ENCODE measurements at regions not wholly inside any gene's neighbourhood (a gene's known extent, or its start where the extent isn't known, plus 50 kb on each side); places are given as distances from the start of the nearest gene placed in this dataset.

DNA sequence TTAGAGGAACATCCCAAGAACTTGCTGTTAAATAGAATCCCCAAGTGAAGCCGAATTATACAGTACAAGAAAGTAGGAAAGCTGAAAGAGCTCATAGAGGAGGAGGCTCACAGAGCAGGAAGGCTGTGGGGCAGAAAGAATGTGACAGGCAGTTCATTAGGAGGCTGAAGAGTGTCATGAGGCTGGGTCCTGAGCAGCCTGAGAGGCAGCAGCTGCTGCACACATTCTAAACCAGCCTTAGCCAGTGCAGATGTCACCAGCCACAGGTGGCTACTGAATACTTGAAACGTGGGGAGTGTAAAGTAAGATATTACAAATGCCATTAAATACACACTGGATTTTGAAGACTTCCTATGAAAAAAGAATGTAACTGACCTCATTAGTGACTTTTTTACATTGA, 490.2 kb upstream of the KLHL29 start:
- TF ChIP-seq CTCF (IDR thresholded peaks at IDR 0.05; ENCODE audit: insufficient read depth, low read depth, low read length, missing control alignments): no peak
- no peak for DNase-seq (ENCODE audit: low read depth)
- no peak overlapping the region for H3K4me3 ChIP-seq (ENCODE audit: low read length)

- no peak for TF ChIP-seq CTCF (IDR thresholded peaks at IDR 0.05; ENCODE audit: insufficient read depth, low read depth, low read length, missing control alignments)
- DNase-seq (ENCODE audit: low read depth): no peak
- no peak overlapping the region for H3K4me3 ChIP-seq (ENCODE audit: low read length)
Measured at GRCh38 chr2:22897428-22897827, 487.6 kb upstream of the KLHL29 start.

DNA sequence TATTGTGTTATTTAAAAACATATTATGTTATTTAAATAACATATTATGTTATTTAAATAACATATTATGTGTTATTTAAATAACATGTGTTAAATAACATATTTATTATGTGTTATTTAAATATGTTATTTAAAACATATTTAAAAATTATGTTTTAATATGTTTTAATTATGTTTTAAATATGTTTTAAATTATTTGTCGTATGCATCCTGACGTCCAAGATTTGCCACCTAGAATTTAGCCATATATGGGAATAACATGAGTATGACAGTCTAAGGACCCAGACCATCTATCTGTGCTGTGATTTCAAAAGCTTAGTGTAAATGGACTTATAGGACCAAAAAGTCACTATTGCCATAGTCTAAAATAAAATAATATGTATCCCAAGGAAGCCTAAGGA, 484.3 kb upstream of the KLHL29 start:
- no peak for DNase-seq (ENCODE audit: low read depth)
- no peak for TF ChIP-seq CTCF (IDR thresholded peaks at IDR 0.05; ENCODE audit: insufficient read depth, low read depth, low read length, missing control alignments)
- no peak overlapping the region for H3K4me3 ChIP-seq (ENCODE audit: low read length)

DNA sequence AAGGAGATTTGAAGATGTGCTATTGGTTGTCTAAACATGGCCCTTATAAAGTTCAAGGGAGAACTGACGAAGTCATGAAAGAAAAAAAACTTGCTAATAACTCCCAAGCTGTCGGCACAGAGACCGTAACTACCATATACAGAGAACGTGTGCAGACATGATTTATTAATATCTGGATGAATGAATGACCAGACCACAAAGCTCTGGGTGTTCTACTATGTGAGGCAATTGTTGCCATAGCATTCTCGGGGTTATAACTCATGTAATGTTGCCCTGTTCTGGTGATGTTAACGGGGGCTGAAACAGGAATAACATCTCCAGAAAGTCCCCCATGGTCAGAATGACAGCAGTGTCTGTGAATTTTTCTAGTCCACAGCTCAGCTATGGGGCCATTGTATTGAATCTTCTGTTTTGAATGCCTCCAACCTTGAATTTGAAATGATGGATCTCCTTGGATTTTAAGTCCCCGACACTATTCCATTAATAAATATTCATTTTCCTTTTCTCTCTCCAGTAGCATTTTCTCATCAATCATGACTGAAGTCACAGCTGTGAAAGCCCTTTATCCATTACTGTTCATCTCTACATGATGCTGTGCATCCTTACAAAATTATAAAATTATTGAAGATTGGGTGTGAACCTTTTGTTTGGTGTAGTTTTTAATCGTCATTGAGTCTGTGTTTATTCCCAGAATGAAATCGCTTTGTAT, 483.4 kb upstream of the KLHL29 start:
- no peak overlapping the region for H3K4me3 ChIP-seq (ENCODE audit: low read length)
- TF ChIP-seq CTCF (IDR thresholded peaks at IDR 0.05; ENCODE audit: insufficient read depth, low read depth, low read length, missing control alignments): no peak
- DNase-seq (ENCODE audit: low read depth): peak; percentile 42

DNA sequence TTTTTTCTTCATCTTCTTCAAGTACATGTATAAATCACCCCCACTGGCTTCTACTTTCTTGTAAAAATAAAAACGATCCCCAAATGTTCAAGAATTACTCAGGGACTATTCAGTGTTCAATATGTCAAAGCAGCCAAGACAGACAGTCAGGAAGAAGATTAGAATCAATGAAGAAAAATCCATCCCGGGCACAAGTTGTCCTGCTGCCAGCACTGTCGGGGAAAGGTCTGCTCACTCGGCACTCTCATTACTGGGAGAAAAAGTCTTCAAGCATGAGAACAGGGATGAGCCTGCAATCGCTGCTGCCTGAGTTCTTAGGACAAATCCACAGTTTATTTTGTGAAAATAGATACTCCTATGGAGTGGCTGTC, 482.8 kb upstream of the KLHL29 start:
- DNase-seq (ENCODE audit: low read depth): no peak
- no peak overlapping the region for H3K4me3 ChIP-seq (ENCODE audit: low read length)
- no peak for TF ChIP-seq CTCF (IDR thresholded peaks at IDR 0.05; ENCODE audit: insufficient read depth, low read depth, low read length, missing control alignments)

GRCh38 chr2:22902662-22903165, 482.3 kb upstream of the KLHL29 start:
- no peak overlapping the region for H3K4me3 ChIP-seq (ENCODE audit: low read length)
- no peak for DNase-seq (ENCODE audit: low read depth)
- TF ChIP-seq CTCF (IDR thresholded peaks at IDR 0.05; ENCODE audit: insufficient read depth, low read depth, low read length, missing control alignments): no peak

DNA sequence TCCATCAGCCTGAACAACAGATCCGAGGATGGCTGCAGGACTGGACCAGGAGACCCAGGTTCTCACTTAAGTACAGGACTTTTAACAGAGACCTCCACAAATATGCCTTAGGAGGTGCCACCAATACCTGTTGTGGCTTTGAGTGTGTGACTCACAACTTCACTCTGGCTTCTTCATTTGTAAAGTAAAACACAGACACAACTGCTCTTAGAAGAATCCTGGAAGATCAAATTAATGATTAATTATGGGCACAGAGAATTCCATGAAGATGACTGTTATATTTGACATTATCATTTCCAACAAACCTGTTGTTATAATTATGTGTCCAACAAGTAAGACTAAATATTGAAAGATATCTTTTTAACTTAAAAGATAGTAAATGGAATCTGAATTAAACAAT, 481.4 kb upstream of the KLHL29 start:
- no peak for TF ChIP-seq CTCF (IDR thresholded peaks at IDR 0.05; ENCODE audit: insufficient read depth, low read depth, low read length, missing control alignments)
- no peak for DNase-seq (ENCODE audit: low read depth)
- no peak overlapping the region for H3K4me3 ChIP-seq (ENCODE audit: low read length)

All from epithelial cell of esophagus (primary cell).